ENCODE measurements at regions not wholly inside any gene's neighbourhood (a gene's known extent, or its start where the extent isn't known, plus 50 kb on each side); places are given as distances from the start of the nearest gene placed in this dataset.

GRCh38 chr1:26626994-26627393, 68.8 kb upstream of the ARID1A start:
- no peak for TF ChIP-seq EGR1 (IDR thresholded peaks at IDR 0.05)
- TF ChIP-seq TAF1 (IDR thresholded peaks at IDR 0.05; ENCODE audit: low read depth) = no peak
- TF ChIP-seq RAD21 (IDR thresholded peaks at IDR 0.05; ENCODE audit: low read depth) = no peak
- no peak for TF ChIP-seq USF1 (IDR thresholded peaks at IDR 0.05)
- TF ChIP-seq EP300 (IDR thresholded peaks at IDR 0.05; ENCODE audit: borderline replicate concordance) = no peak

GRCh38 chr1:26627954-26628353, 67.9 kb upstream of the ARID1A start:
- TF ChIP-seq EGR1 (IDR thresholded peaks at IDR 0.05) = no peak
- TF ChIP-seq REST (IDR thresholded peaks at IDR 0.05; ENCODE audit: low read depth) = no peak
- TF ChIP-seq ZBTB7A (IDR thresholded peaks at IDR 0.05; ENCODE audit: low read depth) = no peak
- TF ChIP-seq RAD21 (IDR thresholded peaks at IDR 0.05; ENCODE audit: low read depth) = no peak

- no peak for TF ChIP-seq FOXM1 (IDR thresholded peaks at IDR 0.05; ENCODE audit: borderline replicate concordance, low read depth)
- TF ChIP-seq YY1 (IDR thresholded peaks at IDR 0.05; ENCODE audit: low read depth) = no peak
- no peak for TF ChIP-seq TCF12 (IDR thresholded peaks at IDR 0.05; ENCODE audit: low read depth)
- no peak for TF ChIP-seq MAX (IDR thresholded peaks at IDR 0.05)
- no peak for TF ChIP-seq TEAD4 (IDR thresholded peaks at IDR 0.05)
- no peak for TF ChIP-seq TAF1 (IDR thresholded peaks at IDR 0.05; ENCODE audit: low read depth)
- no peak for TF ChIP-seq EGR1 (IDR thresholded peaks at IDR 0.05)
- TF ChIP-seq USF1 (IDR thresholded peaks at IDR 0.05) = no peak
- TF ChIP-seq REST (IDR thresholded peaks at IDR 0.05; ENCODE audit: low read depth) = no peak
- TF ChIP-seq EP300 (IDR thresholded peaks at IDR 0.05; ENCODE audit: borderline replicate concordance) = no peak
- no peak for TF ChIP-seq CEBPB (IDR thresholded peaks at IDR 0.05)
- no peak for TF ChIP-seq RAD21 (IDR thresholded peaks at IDR 0.05; ENCODE audit: low read depth)
- TF ChIP-seq CREB1 (IDR thresholded peaks at IDR 0.05; ENCODE audit: low read depth) = no peak
- TF ChIP-seq NFIC (IDR thresholded peaks at IDR 0.05) = no peak
- no peak for TF ChIP-seq ZBTB7A (IDR thresholded peaks at IDR 0.05; ENCODE audit: low read depth)
These were observed 65.2 kb upstream of the ARID1A start for GRCh38 chr1:26630634-26631033.

GRCh38 chr1:26645734-26646133, 50.1 kb upstream of the ARID1A start:
- peak; percentile 70 for TF ChIP-seq REST (IDR thresholded peaks at IDR 0.05; ENCODE audit: low read depth)
- TF ChIP-seq TAF1 (IDR thresholded peaks at IDR 0.05; ENCODE audit: low read depth) = no peak
- TF ChIP-seq TEAD4 (IDR thresholded peaks at IDR 0.05) = no peak
